Testis (tissue), 2 donors: ENCODE measurements at regions not wholly inside any gene's neighbourhood (a gene's known extent, or its start where the extent isn't known, plus 50 kb on each side); places are given as distances from the start of the nearest gene placed in this dataset.

Source experiments
- CTCF ChIP-seq, 3 experiments: fragments of 450-650 bp in 2 of 3; fragments of 200-600 bp in 1 of 3; sonication (generic) in 1 of 3; IDR thresholded peaks; one replicate each; pipeline ENCODE4 v1.5.1; 2016 to 2019; ENCODE audit warnings: antibody characterized with exemption in 3 of 3, mild to moderate bottlenecking in 2 of 3, moderate library complexity in 1 of 3
- POLR2A ChIP-seq: fragments of 450-650 bp; IDR thresholded peaks from one replicate; pipeline ENCODE4 v1.6.1; 2017; ENCODE audit warnings: antibody characterized with exemption, mild to moderate bottlenecking, moderate library complexity

- TF ChIP-seq CTCF (IDR thresholded peaks at IDR 0.05): no peak
- no peak for TF ChIP-seq POLR2A
Observed at GRCh38 chr9:8223861-8224260, 424.3 kb upstream of the DMAC1 start.
